Stomach (tissue), 8 donors: ENCODE measurements at regions not wholly inside any gene's neighbourhood (a gene's known extent, or its start where the extent isn't known, plus 50 kb on each side); places are given as distances from the start of the nearest gene placed in this dataset.

Experiments
- DNase-seq, 2 donors: peaks; one replicate each; pipeline versions ENCODE4 v3.0.0 to v3.0.0-alpha.2; 2013 to 2019
- H3K27ac ChIP-seq, 5 donors: fragments of 200-600 bp in 4 of 5; sonication (generic) in 4 of 5; one replicate each; pipeline ENCODE4 v1.5.1; 2013 to 2019; ENCODE audit warnings: mild to moderate bottlenecking in 1 of 5, moderate library complexity in 1 of 5
- H3K27me3 ChIP-seq, 3 donors: fragments of 200-600 bp; sonication (generic); one replicate each; pipeline ENCODE4 v1.5.1; 2017 to 2019; ENCODE audit warnings: mixed run types in 1 of 3
- H3K36me3 ChIP-seq, 4 donors: fragments of 200-600 bp; sonication (generic); 1 replicate in 3 of 4; 2 replicates in 1 of 4; pipeline ENCODE4 v1.5.1; 2016 to 2019
- H3K4me1 ChIP-seq, 4 donors: fragments of 200-600 bp; sonication (generic); one replicate each; pipeline ENCODE4 v1.5.1; 2016 to 2019
- H3K4me3 ChIP-seq, 4 donors: fragments of 200-600 bp; sonication (generic) in 3 of 4; one replicate each; pipeline ENCODE4 v1.5.1; 2016 to 2019; ENCODE audit warnings: mild to moderate bottlenecking in 1 of 4
- H3K9me3 ChIP-seq, 4 donors: fragments of 200-600 bp; sonication (generic); one replicate each; pipeline ENCODE4 v1.5.1; 2016 to 2019
- EP300 ChIP-seq: sonication (generic); formaldehyde crosslinking; IDR thresholded peaks from one replicate; pipeline ENCODE4 v1.6.1; 2017; ENCODE audit warnings: antibody characterized with exemption
- POLR2A ChIP-seq, 4 donors: fragments of 450-650 bp; IDR thresholded peaks; one replicate each; pipeline ENCODE4 v1.6.1; 2016; ENCODE audit warnings: antibody characterized with exemption in 4 of 4, control low read depth in 2 of 4, mild to moderate bottlenecking in 1 of 4, moderate library complexity in 1 of 4
- POLR2AphosphoS5 ChIP-seq, 3 donors: sonication (generic); formaldehyde crosslinking; IDR thresholded peaks; one replicate each; pipeline ENCODE4 v1.6.1; 2016; ENCODE audit warnings: antibody characterized with exemption in 3 of 3
- WGBS, 5 donors: extraction: QIAGEN DNeasy Blood & Tissue Kit in 3 of 5; methylation state at CpG; one replicate each; pipeline versions ENCODE4 v1.1.5 to v1.1.7; 2013 to 2018; 5-methylcytosine and 5-hydroxymethylcytosine counted together
- intact Hi-C: fragments of 100-400 bp; cut with DNase I; formaldehyde crosslinking; loops from one replicate; pipeline ENCODE4 v1.15.1; 2023; ENCODE audit warnings: low total_unique reads
- TF ChIP-seq, protein P1 (sequence below), 7 experiments: fragments of 450-650 bp in 4 of 7; fragments of 200-600 bp in 3 of 7; sonication (generic) in 3 of 7; IDR thresholded peaks; one replicate each; pipeline ENCODE4 v1.5.1; 2016 to 2019; ENCODE audit warnings: antibody characterized with exemption in 7 of 7, control low read depth in 2 of 7, mild to moderate bottlenecking in 1 of 7
- donor health status: healthy with polysubstance abuse.
- donor health status: Bipolar disorder and iron deficiency.
- donor health status: healthy.

DNA sequence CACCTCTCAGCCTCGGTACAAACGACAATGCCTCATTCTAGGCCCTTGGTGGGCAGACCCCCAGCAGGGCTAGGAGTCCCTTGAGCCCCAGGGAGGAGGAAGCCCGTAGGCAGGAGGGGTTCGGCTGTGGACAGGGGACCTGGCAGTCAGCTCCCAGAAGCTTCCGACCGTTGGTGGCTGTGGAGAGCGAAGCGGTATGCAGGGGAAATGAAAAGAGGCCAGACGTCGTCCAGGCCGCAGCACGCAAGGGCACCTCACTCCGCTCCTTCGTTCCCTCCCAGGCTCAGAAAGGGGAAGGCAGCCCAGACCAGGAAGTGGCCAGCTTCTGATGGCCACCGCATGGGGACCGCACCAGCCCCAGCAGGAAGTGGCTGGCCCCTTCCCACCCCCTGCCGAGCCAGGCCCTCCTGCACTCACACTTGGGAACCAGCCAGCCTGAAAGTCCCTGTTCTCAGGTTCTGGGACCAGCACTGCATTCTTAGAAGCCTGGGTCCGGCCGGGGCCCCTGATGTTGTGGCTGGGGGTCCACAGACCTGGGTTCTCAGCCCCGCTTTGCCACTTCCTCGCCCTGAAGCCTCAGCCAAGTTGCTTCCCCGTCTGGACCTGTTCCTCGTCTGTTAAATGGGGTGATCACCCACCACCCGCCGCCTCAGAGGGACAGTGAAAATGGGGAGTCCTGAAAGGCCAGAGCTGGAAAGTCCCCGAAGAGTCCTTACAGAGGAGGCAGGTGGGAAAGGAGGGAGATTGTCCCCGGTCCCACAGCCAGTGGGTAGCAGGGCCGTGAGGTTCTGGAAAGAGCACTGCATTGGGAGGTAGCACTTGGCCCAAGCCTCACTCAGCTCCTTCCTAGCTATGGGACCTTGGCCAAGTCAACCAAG, 104.0 kb upstream of the RUNX3 start:
- Histone ChIP-seq H3K27me3 (peaks cover 0 to 11% (median 0%) of the 10 kb centered on the region in 3 donors), H3K9me3 (no peaks in the 10 kb centered on the region), H3K4me3 (no peak overlapping the region), H3K4me1 (peaks cover 0 to 56% (median 6%) of the 10 kb centered on the region in 4 donors), H3K27ac (peak overlapping the region; percentile 22 to 65 (median 45)), H3K36me3 (no peaks in the 10 kb centered on the region)
- TF ChIP-seq, protein P1, sequence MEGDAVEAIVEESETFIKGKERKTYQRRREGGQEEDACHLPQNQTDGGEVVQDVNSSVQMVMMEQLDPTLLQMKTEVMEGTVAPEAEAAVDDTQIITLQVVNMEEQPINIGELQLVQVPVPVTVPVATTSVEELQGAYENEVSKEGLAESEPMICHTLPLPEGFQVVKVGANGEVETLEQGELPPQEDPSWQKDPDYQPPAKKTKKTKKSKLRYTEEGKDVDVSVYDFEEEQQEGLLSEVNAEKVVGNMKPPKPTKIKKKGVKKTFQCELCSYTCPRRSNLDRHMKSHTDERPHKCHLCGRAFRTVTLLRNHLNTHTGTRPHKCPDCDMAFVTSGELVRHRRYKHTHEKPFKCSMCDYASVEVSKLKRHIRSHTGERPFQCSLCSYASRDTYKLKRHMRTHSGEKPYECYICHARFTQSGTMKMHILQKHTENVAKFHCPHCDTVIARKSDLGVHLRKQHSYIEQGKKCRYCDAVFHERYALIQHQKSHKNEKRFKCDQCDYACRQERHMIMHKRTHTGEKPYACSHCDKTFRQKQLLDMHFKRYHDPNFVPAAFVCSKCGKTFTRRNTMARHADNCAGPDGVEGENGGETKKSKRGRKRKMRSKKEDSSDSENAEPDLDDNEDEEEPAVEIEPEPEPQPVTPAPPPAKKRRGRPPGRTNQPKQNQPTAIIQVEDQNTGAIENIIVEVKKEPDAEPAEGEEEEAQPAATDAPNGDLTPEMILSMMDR (IDR thresholded peaks at IDR 0.05), result no peak
- no peak for TF ChIP-seq POLR2A (IDR thresholded peaks at IDR 0.05)
- TF ChIP-seq EP300, result no peak
- no peak for TF ChIP-seq POLR2AphosphoS5 (IDR thresholded peaks at IDR 0.05)
- 62 to 77% (median 73%) methylated on average over 22 to 28 of the region's 28 CpGs for WGBS, 5 donors
- peak; percentile 46 to 58 for DNase-seq
- intact Hi-C loops, result no loop called here

DNA sequence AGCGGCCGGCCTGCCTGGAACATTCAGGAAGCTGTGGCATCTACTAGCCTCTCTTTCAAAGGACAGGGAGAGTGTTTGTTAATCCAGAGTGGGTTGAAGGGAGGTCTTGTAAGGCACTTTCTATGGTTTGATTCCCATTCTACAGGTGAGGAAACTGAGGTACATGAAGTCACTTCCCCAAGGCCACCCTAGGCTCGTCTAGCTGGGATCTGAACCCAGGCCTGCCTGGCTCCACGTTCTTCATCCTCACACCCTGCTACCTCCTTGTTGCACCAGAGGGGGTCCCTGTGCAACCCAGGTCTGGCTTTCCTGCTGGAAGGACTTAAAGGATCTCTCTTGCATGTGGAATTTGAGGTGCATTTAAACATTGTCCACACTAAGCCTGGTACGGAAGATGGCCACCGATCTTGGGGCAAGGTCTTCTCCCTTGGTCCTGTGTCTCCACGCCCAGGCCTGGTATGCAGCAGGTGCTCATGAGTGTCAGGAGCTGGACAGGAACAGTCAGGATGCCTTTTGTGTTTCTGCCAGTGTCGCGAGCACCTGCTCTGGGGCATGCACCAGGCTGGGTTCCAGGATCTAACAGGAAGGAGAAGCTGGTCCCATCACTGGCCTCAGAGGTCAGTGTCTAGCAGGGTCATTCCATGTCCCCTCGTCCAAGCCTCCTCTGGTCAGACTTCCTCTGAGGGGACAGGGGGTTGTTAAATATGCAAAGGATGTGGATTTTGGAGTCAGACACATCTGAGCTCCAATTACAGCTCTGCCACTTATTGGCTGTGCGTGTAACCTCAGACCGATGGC, 103.2 kb upstream of the RUNX3 start:
- Histone ChIP-seq H3K27ac (peak overlapping the region; percentile 36 to 67 (median 58)), H3K27me3 (peaks cover 0 to 8% (median 0%) of the 10 kb centered on the region in 3 donors), H3K4me3 (no peak overlapping the region), H3K9me3 (no peaks in the 10 kb centered on the region), H3K36me3 (no peaks in the 10 kb centered on the region), H3K4me1 (peaks cover 0 to 64% (median 6%) of the 10 kb centered on the region in 4 donors)
- TF ChIP-seq POLR2A (IDR thresholded peaks at IDR 0.05) (no peak), POLR2AphosphoS5 (IDR thresholded peaks at IDR 0.05) (no peak), EP300 (no peak)
- TF ChIP-seq, protein P1 (IDR thresholded peaks at IDR 0.05), result no peak
- DNase-seq, result no peak
- 72 to 90% (median 80%) methylated on average over 11 to 12 of the region's 12 CpGs for WGBS, 5 donors
- intact Hi-C loops, result no loop called here

DNA sequence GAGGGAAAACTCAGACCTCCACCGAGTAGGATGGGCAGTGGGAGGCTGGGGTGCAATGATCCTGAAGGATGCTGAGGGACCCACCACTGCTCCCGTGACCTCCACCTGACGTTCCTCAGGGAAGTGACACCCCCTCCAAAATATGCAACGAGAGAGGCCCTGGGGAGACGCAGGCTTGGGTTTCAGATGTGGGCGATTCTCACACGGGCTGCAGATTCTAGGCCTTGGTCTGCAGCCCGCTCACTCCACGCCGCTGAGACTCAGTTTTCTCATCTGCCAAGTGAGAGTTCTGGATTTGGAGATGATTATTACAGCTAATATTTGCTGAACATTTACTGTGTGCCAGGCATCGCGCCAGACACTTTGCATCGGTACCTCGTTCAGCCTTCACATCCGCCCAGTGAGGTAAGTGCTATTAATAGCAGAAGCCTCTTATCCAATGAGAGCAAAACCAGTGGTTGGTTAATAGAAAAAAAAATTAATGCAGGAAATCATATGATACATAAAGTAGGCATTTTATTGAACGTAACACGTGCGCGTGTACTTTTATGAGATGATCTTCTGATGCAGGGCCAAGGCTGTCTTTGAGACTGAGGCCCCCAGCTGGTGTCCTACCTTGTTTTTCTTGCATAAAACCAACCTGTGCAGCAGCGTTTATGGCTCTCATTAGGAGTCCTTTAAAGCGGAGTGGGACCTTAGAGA, 102.0 kb upstream of the RUNX3 start:
- WGBS, 5 donors, result 37 to 43% (median 37%) methylated on average over 20 to 21 of the region's 21 CpGs
- Histone ChIP-seq H3K9me3 (no peaks in the 10 kb centered on the region), H3K4me1 (peaks cover 0 to 67% (median 6%) of the 10 kb centered on the region in 4 donors), H3K36me3 (no peaks in the 10 kb centered on the region), H3K4me3 (no peak overlapping the region), H3K27ac (peak overlapping the region in 4 of 5 donors; percentile 29 to 65 (median 52)), H3K27me3 (peaks cover 0 to 8% (median 5%) of the 10 kb centered on the region in 3 donors)
- intact Hi-C loops, result no loop called here
- peak; percentile 69 to 81 for DNase-seq
- TF ChIP-seq POLR2A (IDR thresholded peaks at IDR 0.05) (no peak), EP300 (no peak), POLR2AphosphoS5 (IDR thresholded peaks at IDR 0.05) (peak in 1 of 3 donors; percentile 8)

DNA sequence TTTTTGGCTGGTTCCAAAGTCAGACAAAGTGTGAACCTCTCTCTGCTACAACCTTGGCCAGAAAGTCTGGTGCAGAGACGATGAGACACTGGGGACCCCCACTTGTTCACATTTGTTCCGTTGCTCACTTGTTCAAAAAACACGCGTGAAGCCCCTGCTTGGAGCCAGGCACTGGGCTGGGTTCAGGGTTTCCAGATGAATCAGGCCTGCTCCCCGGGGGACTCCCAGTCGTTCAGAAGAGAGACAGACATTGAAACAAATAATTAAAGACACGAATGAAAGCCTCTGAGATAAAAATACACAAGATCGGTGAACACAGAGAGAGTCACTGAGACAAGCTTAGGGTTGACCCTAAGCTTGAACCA, 101.5 kb upstream of the RUNX3 start:
- peak overlapping the region in 4 of 5 donors; percentile 29 to 58 (median 50) for H3K27ac ChIP-seq
- TF ChIP-seq POLR2AphosphoS5 (IDR thresholded peaks at IDR 0.05), result no peak
- TF ChIP-seq, protein P1 (IDR thresholded peaks at IDR 0.05), result no peak
- TF ChIP-seq EP300, result no peak
- TF ChIP-seq POLR2A (IDR thresholded peaks at IDR 0.05), result no peak
- H3K36me3 ChIP-seq, result no peaks in the 10 kb centered on the region
- WGBS, 5 donors, result 51 to 66% (median 61%) methylated on average over 8 of the region's 8 CpGs
- H3K9me3 ChIP-seq, result no peaks in the 10 kb centered on the region
- intact Hi-C loops, result no loop called here
- no peak for DNase-seq
- no peak overlapping the region for H3K4me3 ChIP-seq
- H3K27me3 ChIP-seq, result peaks cover 0 to 8% (median 5%) of the 10 kb centered on the region in 3 donors
- peaks cover 0 to 69% (median 6%) of the 10 kb centered on the region in 4 donors for H3K4me1 ChIP-seq
